HG03378 (cell line): ENCODE measurements at regions not wholly inside any gene's neighbourhood (a gene's known extent, or its start where the extent isn't known, plus 50 kb on each side); places are given as distances from the start of the nearest gene placed in this dataset.

Experiments used
- ATAC-seq: cut with Tn5 transposase; IDR thresholded peaks from one replicate; pipeline ENCODE4 v1.9.1; 2021; ENCODE audit warnings: mild to moderate bottlenecking, moderate library complexity; ENCODE audit not compliant: unreplicated experiment

DNA sequence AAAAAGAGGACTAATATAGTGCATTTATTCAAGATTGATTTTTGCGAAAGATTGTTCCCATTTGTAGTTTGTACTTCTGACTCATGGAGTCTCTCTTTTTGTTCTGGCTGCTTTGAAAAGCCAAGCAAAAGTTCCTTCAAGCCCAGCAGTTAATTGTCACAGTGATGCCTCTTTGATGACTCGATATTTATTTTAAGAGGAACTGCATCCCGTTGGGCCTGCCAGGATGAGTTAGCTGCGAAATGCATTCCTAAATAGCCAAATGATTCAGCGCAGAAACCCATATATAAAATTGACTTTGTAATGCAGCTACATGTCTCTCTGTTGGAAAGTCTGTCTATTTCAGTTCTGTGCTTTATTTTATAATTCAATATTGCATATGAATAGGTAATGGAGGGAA lies 295.1 kb downstream of the GBA3 start:
- ATAC-seq: no peak

GRCh38 chr4:22986881-22987280 lies 294.1 kb downstream of the GBA3 start:
- ATAC-seq: no peak

DNA sequence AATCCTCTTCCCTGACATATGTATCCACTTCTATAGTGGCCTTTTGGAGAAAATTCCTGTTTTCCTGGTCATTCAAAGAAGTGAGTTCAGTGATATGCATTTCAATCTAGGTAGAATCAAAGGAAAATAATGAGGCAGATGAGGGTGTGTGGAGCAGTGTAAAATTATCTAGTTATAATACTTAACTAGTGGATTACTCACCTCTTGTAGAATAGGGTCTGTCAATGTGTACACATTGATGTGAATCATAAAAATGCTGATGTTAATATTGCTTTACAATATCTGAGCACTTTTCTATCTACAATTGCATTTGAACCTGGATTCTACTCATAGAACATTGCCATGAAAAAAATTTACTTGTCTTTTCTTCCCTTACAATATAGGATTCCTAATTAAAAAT lies 293.5 kb downstream of the GBA3 start:
- ATAC-seq: no peak

GRCh38 chr4:22984390-22984789 lies 291.7 kb downstream of the GBA3 start:
- ATAC-seq: no peak

- ATAC-seq: no peak
Observed at GRCh38 chr4:22978656-22979055, 285.9 kb downstream of the GBA3 start.

GRCh38 chr4:22970665-22971064 lies 277.9 kb downstream of the GBA3 start:
- no peak for ATAC-seq

DNA sequence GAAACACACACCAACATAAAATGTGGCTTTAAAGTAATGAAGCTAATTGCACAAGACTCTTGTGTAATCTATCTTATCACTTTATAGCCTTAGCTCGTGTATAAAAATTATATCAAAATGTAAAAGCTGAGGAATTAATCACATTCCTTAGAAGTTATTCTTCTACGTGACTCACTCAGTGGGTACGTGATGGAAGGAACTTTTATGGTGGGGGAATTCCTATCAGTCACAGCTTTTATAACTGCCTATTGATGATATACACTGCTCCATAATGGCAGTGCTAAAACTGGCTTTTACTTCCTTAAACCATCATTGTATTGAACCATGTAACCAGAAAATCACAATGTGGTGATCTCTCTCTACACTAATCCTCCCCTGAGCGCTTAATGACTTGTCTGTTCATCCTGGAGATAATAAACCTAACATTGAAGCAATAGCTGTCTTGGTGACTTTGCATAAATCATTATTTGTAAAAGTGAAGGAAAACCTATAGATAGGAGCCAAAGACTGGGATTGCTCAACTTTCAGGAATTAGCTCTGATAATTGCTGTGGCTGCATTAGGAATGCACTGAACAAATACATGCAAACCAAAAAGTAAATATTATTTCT lies 276.7 kb downstream of the GBA3 start:
- ATAC-seq: no peak

- ATAC-seq: no peak
Observed at GRCh38 chr4:22962295-22962694, 269.6 kb downstream of the GBA3 start.

GRCh38 chr4:22959483-22959882 lies 266.7 kb downstream of the GBA3 start:
- ATAC-seq: no peak

- ATAC-seq: no peak
Observed at GRCh38 chr4:22957774-22958309, 265.1 kb downstream of the GBA3 start.

- ATAC-seq: no peak
Observed at GRCh38 chr4:22949161-22949855, 256.6 kb downstream of the GBA3 start.

DNA sequence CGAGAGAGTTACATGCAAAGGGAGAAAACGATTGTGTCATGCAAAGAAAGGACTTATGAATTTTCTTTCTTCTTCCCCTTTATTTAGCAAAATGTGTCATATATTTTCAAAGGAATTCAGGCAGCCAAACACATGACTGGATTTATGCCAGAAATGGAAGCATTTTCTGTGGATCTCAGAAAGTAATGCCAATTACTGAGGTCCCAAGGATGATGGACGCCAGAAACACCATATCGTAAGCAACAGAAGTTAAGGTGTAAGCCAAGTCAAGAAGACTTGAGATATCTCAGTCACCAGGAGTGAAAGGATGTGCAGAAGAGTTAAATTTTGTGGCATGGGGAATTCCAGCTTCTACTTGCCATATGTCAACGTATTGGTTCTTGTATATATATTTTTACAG lies 255.1 kb downstream of the GBA3 start:
- no peak for ATAC-seq

DNA sequence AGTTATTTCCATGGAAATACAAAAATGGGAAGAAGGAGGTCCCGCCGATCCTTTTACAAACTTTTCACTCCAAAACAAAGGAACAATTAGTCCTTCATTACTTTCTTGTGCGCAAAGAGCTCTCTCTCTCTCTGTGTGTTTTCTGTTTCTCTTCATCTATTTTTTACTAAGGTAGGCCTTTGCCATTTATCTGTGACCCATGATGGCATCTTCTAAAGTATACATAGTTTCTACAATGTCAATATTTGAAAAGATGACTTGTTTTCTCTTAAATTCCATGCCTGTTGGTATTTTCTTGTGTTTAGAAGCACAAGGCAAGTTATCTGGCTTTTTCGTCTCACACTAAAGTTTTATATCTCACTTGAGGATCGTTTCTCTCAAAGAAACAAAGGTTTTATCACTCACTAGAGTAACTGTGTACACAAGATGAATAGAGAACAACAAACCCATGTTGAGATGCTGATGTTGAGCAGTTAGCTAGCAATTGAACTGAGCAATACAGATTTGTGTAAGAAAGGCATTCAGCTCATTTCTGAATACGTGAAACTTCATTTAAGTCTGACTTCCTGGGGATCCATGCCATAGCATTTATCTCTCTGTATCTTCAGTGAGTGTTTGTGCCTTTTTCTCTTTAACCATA lies 250.3 kb downstream of the GBA3 start:
- no peak for ATAC-seq

DNA sequence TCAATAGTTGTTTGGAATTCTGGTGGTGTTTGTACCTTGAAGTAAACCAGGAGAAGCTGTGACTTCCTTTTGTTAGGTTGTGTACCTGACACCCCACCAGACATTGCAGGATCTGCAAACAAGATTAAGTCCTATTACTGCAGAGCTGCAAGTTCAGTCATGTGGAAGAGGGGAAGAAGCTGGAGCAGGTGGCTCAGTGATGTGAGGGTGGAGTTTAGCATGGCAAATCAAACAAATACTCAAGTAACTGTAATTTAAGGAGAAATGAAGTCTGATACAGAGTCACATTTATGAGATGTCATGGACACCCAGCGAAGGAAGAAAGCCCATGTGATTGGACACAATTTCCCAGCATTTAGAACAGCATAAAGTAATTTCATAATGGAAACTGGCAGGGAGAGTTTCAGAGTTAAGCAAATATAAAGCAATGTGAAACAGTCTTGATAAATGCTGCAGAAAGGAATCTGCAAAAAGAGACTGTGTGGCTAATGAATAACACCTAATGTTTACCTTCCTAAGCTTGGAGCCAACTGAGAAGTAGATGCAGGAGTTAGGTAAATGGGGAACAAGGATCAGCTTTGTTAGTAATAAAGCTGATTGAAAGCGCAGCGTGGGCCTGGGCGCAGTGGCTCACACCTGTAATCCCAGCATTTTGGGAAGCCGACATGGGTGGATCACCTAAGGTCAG lies 249.1 kb downstream of the GBA3 start:
- no peak for ATAC-seq

DNA sequence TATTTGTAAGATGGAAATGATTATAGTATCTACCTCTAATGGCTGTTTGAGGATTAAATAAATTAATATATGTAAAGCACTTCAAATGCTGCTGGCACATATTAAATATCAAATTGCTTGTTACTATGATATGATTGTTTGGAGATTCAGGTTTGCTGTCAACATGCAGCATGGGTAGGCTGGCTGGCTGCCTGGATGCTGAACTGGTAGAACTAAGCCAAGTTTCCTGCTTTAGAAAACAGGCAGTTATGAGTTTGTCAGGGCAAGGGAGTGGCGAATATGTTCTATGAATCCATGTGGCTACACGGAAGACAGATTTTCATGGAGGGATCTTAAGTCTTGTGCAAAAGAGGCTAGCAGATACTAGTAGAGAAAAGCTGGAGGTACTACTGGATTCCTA lies 239.6 kb downstream of the GBA3 start:
- no peak for ATAC-seq

- no peak for ATAC-seq
Observed at GRCh38 chr4:22922426-22922825, 229.7 kb downstream of the GBA3 start.

DNA sequence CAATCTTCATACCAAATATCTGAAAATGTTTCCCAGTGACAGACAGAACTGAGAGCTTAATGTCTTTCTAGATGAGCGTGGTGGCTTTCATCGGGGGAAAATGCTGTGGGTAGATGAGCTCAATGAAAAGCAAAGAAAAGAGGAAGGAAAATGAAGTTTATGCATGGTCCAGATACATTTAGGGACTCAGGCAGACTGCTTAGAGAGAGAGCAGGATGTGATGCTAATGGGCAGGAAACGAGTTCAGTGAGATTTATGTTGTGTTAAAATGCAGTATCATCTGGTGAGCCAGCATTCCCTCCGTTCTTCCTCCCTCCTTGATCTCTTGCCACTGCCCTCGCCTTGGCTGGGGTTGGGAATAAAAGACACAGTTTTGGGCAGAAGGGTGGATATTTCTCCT lies 229.2 kb downstream of the GBA3 start:
- no peak for ATAC-seq

- no peak for ATAC-seq
Observed at GRCh38 chr4:22911285-22911684, 218.5 kb downstream of the GBA3 start.

DNA sequence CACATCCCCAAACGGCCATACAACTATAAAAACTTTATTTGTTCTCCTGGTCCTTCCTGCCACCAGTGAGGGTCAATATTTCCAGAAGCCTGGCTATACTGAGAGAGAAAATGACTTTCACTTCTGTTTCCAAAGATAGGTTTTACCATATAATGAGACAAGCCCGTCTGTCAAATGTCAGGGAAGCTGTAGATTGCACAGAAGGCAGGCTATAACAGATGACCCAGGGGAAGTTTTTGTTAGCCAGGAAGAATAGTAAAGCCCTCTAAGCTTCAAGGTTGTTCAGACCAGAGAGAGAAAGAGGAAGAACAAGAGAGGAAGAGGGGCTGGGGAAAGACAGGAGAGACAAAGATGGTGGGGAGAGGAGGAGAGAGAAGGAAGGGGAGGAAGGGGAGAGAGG lies 217.5 kb downstream of the GBA3 start:
- ATAC-seq: no peak

GRCh38 chr4:22906045-22906444 lies 213.3 kb downstream of the GBA3 start:
- ATAC-seq: no peak

- ATAC-seq: no peak
Observed at GRCh38 chr4:22903913-22904312, 211.2 kb downstream of the GBA3 start.

DNA sequence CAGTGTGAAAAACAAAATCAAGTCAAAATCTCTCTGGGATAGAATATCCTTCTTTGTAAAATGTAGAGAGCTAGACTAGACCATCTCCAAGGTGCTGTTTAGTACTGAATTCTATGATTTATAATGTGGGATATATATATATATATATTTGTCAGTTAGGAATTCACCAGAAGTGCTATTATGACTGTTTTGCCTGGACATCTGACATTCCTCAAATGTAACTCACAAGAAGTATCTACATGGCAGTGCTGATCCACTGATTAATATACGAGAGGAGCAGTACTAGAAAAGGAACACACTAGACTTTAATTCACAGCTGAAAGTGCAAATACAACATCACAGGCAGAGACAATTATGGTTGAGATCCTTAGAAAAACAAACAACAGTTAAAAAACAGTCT lies 208.9 kb downstream of the GBA3 start:
- ATAC-seq: no peak
